ENCODE measurements at regions not wholly inside any gene's neighbourhood (a gene's known extent, or its start where the extent isn't known, plus 50 kb on each side); places are given as distances from the start of the nearest gene placed in this dataset.

GRCh38 chr7:136693166-136694119 is 175.0 kb upstream of the CHRM2 start:
- no peak for DNase-seq (ENCODE audit: low read depth)
- no peak for TF ChIP-seq CTCF (conservative IDR thresholded peaks at IDR 0.05; ENCODE audit: control insufficient read depth, insufficient read depth, low read depth, low read length)
- no peak overlapping the region for H3K4me3 ChIP-seq (ENCODE audit: control insufficient read depth, low read depth, low read length)

GRCh38 chr7:136692221-136692620 is 176.2 kb upstream of the CHRM2 start:
- DNase-seq (ENCODE audit: low read depth), result no peak
- TF ChIP-seq CTCF (conservative IDR thresholded peaks at IDR 0.05; ENCODE audit: control insufficient read depth, insufficient read depth, low read depth, low read length), result no peak
- H3K4me3 ChIP-seq (ENCODE audit: control insufficient read depth, low read depth, low read length), result no peak overlapping the region

GRCh38 chr7:136688601-136689000 is 179.9 kb upstream of the CHRM2 start:
- H3K4me3 ChIP-seq (ENCODE audit: control insufficient read depth, low read depth, low read length), result no peak overlapping the region
- no peak for TF ChIP-seq CTCF (conservative IDR thresholded peaks at IDR 0.05; ENCODE audit: control insufficient read depth, insufficient read depth, low read depth, low read length)
- no peak for DNase-seq (ENCODE audit: low read depth)

GRCh38 chr7:136687693-136688322 is 180.6 kb upstream of the CHRM2 start:
- DNase-seq (ENCODE audit: low read depth), result peak; percentile 9
- no peak overlapping the region for H3K4me3 ChIP-seq (ENCODE audit: control insufficient read depth, low read depth, low read length)
- peak; percentile 46 for TF ChIP-seq CTCF (conservative IDR thresholded peaks at IDR 0.05; ENCODE audit: control insufficient read depth, insufficient read depth, low read depth, low read length)

GRCh38 chr7:136685501-136686173 is 182.8 kb upstream of the CHRM2 start:
- TF ChIP-seq CTCF (conservative IDR thresholded peaks at IDR 0.05; ENCODE audit: control insufficient read depth, insufficient read depth, low read depth, low read length), result no peak
- no peak for DNase-seq (ENCODE audit: low read depth)
- no peak overlapping the region for H3K4me3 ChIP-seq (ENCODE audit: control insufficient read depth, low read depth, low read length)

GRCh38 chr7:136677471-136678365 is 190.7 kb upstream of the CHRM2 start:
- no peak for TF ChIP-seq CTCF (conservative IDR thresholded peaks at IDR 0.05; ENCODE audit: control insufficient read depth, insufficient read depth, low read depth, low read length)
- H3K4me3 ChIP-seq (ENCODE audit: control insufficient read depth, low read depth, low read length), result no peak overlapping the region
- DNase-seq (ENCODE audit: low read depth), result peak; percentile 30

Measured in fibroblast of mammary gland (primary cell).